B cell (primary cell): ENCODE measurements at regions not wholly inside any gene's neighbourhood (a gene's known extent, or its start where the extent isn't known, plus 50 kb on each side); places are given as distances from the start of the nearest gene placed in this dataset.

ENCODE experiments used
- ATAC-seq: fragments of 200-7000 bp; cut with Tn5 transposase; one replicate; pipeline ENCODE4 v1.10.0; 2021; ENCODE audit warnings: low read depth, mild to moderate bottlenecking, moderate number of reproducible peaks, moderate library complexity
- CTCF ChIA-PET: fragments of 350-600 bp; sonication (Branson Sonifier 250); formaldehyde crosslinking; loops from one replicate; lab custom pipeline; 2021; ENCODE audit warnings: antibody characterized with exemption, inconsistent platforms; lab: Charles Lee
- POLR2A ChIA-PET: fragments of 350-600 bp; sonication (Branson Sonifier 250); formaldehyde crosslinking; loops from one replicate; lab custom pipeline; 2021; ENCODE audit warnings: antibody characterized with exemption; lab: Charles Lee
- DNase-seq: peaks from one replicate; pipeline ENCODE4 v3.0.0; 2013
- H2AFZ ChIP-seq: 2 replicates; pipeline ENCODE4 v1.6.1; 2012; ENCODE audit warnings: mild to moderate bottlenecking, low read depth, low read length; ENCODE audit not compliant: insufficient read depth, poor library complexity, severe bottlenecking
- H3K27ac ChIP-seq, 2 donors: 1 replicate in 1 of 2; 2 replicates in 1 of 2; pipeline ENCODE4 v1.5.1; 2012 to 2013; ENCODE audit warnings: low read length in 2 of 2, mild to moderate bottlenecking in 2 of 2, moderate library complexity in 1 of 2
- H3K27me3 ChIP-seq, 4 experiments: fragments of 200-600 bp in 1 of 4; sonication (generic) in 1 of 4; replicated peaks in 1 of 4; 1 replicate in 2 of 4; 2 replicates in 2 of 4; pipeline versions ENCODE4 v1.6.1 to v1.7.0; 2013 to 2016; ENCODE audit warnings: low read length in 3 of 4, mild to moderate bottlenecking in 2 of 4, mixed read lengths in 1 of 4, moderate library complexity in 1 of 4; ENCODE audit not compliant: insufficient read depth in 4 of 4, control insufficient read depth in 3 of 4; ENCODE audit errors: control extremely low read depth in 1 of 4
- H3K36me3 ChIP-seq, 2 experiments: replicated peaks in 1 of 2; 1 replicate in 1 of 2; 2 replicates in 1 of 2; pipeline versions ENCODE4 v1.6.1 to v1.7.1; 2013; ENCODE audit warnings: low read length in 1 of 2; ENCODE audit not compliant: insufficient read depth in 2 of 2, control insufficient read depth in 1 of 2; ENCODE audit errors: control extremely low read depth in 1 of 2, extremely low read depth in 1 of 2
- H3K4me1 ChIP-seq, 2 donors: fragments of 200-600 bp in 1 of 2; sonication (generic) in 1 of 2; 1 replicate in 1 of 2; 2 replicates in 1 of 2; pipeline versions ENCODE4 v1.5.1 to v1.6.1; 2013 to 2017; ENCODE audit warnings: low read length in 2 of 2; ENCODE audit not compliant: control insufficient read depth in 2 of 2, insufficient read depth in 2 of 2
- H3K4me2 ChIP-seq: replicated peaks from 2 replicates; pipeline ENCODE3; 2012; ENCODE audit warnings: mild to moderate bottlenecking, low read depth, low read length; ENCODE audit not compliant: poor library complexity, severe bottlenecking
- H3K4me3 ChIP-seq, 5 experiments: fragments of 200-600 bp in 1 of 5; sonication (generic) in 1 of 5; 1 replicate in 3 of 5; 2 replicates in 2 of 5; pipeline versions ENCODE4 v1.5.1 to v1.7.0; 2011 to 2016; ENCODE audit warnings: low read length in 4 of 5, mild to moderate bottlenecking in 4 of 5, low read depth in 2 of 5, control low read depth in 1 of 5, moderate library complexity in 1 of 5; ENCODE audit not compliant: insufficient read depth in 1 of 5; ENCODE audit errors: control extremely low read depth in 1 of 5, extremely low read depth in 1 of 5
- H3K79me2 ChIP-seq: fragments of 200-600 bp; sonication (generic); one replicate; pipeline ENCODE4 v1.6.0; 2016; ENCODE audit warnings: low read length; ENCODE audit not compliant: control insufficient read depth, insufficient read depth
- H3K9ac ChIP-seq: fragments of 200-600 bp; sonication (generic); 2 replicates; pipeline ENCODE4 v1.6.1; 2017; ENCODE audit warnings: mild to moderate bottlenecking, low read length, moderate library complexity
- H3K9me3 ChIP-seq, 3 donors: one replicate each; pipeline versions ENCODE4 v1.6.1 to v1.7.1; 2013; ENCODE audit warnings: low read length in 2 of 3; ENCODE audit not compliant: control insufficient read depth in 2 of 3, insufficient read depth in 1 of 3; ENCODE audit errors: control extremely low read depth in 1 of 3
- H4K20me1 ChIP-seq: 2 replicates; pipeline ENCODE4 v1.6.0; 2012; ENCODE audit warnings: mild to moderate bottlenecking, low read length; ENCODE audit not compliant: insufficient read depth, control insufficient read depth, poor library complexity, severe bottlenecking
- H3K27ac Mint-ChIP-seq: one replicate; pipeline ENCODE4 v1.8.0; 2021; ENCODE audit warnings: mixed read lengths
- H3K27me3 Mint-ChIP-seq: one replicate; pipeline ENCODE4 v1.8.0; 2021; ENCODE audit warnings: mixed read lengths
- H3K4me1 Mint-ChIP-seq: one replicate; pipeline ENCODE4 v1.8.0; 2021; ENCODE audit warnings: mixed read lengths
- H3K4me3 Mint-ChIP-seq: one replicate; pipeline ENCODE4 v1.8.0; 2021; ENCODE audit warnings: mixed read lengths
- H3K9me3 Mint-ChIP-seq: one replicate; pipeline ENCODE4 v1.8.0; 2022; ENCODE audit warnings: mixed read lengths; ENCODE audit not compliant: insufficient read depth
- CTCF ChIP-seq: fragments of 200-600 bp; IDR thresholded peaks from one replicate; pipeline ENCODE4 v1.8.0; 2022; ENCODE audit warnings: antibody characterized with exemption, mild to moderate bottlenecking
- EZH2 ChIP-seq: IDR thresholded peaks from 2 replicates; pipeline ENCODE4 v1.6.1; 2012; ENCODE audit warnings: borderline replicate concordance, low read depth, mild to moderate bottlenecking, moderate library complexity, low read length; ENCODE audit not compliant: insufficient read depth, poor library complexity, severe bottlenecking
- WGBS: methylation state at CpG from one replicate; pipeline ENCODE4 v1.1.5; 2013; ENCODE audit warnings: missing lambda C conversion rate; ENCODE audit not compliant: insufficient coverage; 5-methylcytosine and 5-hydroxymethylcytosine counted together
- intact Hi-C: fragments of 100-400 bp; cut with micrococcal nuclease; formaldehyde crosslinking; loops from one replicate; pipeline ENCODE4 v1.10.0; 2022

GRCh38 chr12:104846056-104846767 is 111.9 kb downstream of the SLC41A2 start:
- no peaks in the 10 kb centered on the region for H3K9me3 ChIP-seq

GRCh38 chr12:104844123-104844522 is 114.0 kb downstream of the SLC41A2 start:
- Mint-ChIP-seq H3K4me3 (no peak overlapping the region), H3K27ac (no peak overlapping the region), H3K27me3 (no peaks in the 10 kb centered on the region), H3K4me1 (no peaks in the 10 kb centered on the region), H3K9me3 (no peaks in the 10 kb centered on the region)
- H3K9me3 ChIP-seq = no peaks in the 10 kb centered on the region
- DNase-seq (no peak), ATAC-seq (no peak)
- H3K9ac ChIP-seq = no peak overlapping the region
- no peaks in the 10 kb centered on the region for H3K4me1 ChIP-seq
- H3K27me3 ChIP-seq = no peaks in the 10 kb centered on the region
- H3K4me3 ChIP-seq = no peak overlapping the region
- CTCF ChIA-PET = no interaction called here
- POLR2A ChIA-PET = no interaction called here
- TF ChIP-seq CTCF (no peak), EZH2 (no peak)
- H3K27ac ChIP-seq = no peak overlapping the region
- H4K20me1 ChIP-seq = no peaks in the 10 kb centered on the region
- no peaks in the 10 kb centered on the region for H3K79me2 ChIP-seq
- no peaks in the 10 kb centered on the region for H3K36me3 ChIP-seq
- intact Hi-C loops = no loop called here
- no peak overlapping the region for H2AFZ ChIP-seq
- H3K4me2 ChIP-seq = no peak overlapping the region
- no CpG with 5 or more reads among the region's 1 CpG for WGBS

More at GRCh38 chr12:104846056-104846767, 111.9 kb downstream of the SLC41A2 start:
- H3K27ac Mint-ChIP-seq = no peak overlapping the region
- DNase-seq (no peak), ATAC-seq (no peak)
- H3K9ac ChIP-seq = no peak overlapping the region
- intact Hi-C loops = no loop called here
- H4K20me1 ChIP-seq = no peaks in the 10 kb centered on the region
- H3K27me3 Mint-ChIP-seq = no peaks in the 10 kb centered on the region
- H3K4me2 ChIP-seq = no peak overlapping the region
- CTCF ChIA-PET = no interaction called here
- WGBS = no CpG with 5 or more reads among the region's 2 CpGs
- no peak for TF ChIP-seq EZH2
- H3K27ac ChIP-seq = no peak overlapping the region
- H3K9me3 Mint-ChIP-seq = no peaks in the 10 kb centered on the region
- no peaks in the 10 kb centered on the region for H3K27me3 ChIP-seq
- H3K4me1 Mint-ChIP-seq = no peaks in the 10 kb centered on the region
- no peaks in the 10 kb centered on the region for H3K79me2 ChIP-seq
- no peaks in the 10 kb centered on the region for H3K4me1 ChIP-seq
- H3K4me3 Mint-ChIP-seq = no peak overlapping the region
- no peaks in the 10 kb centered on the region for H3K36me3 ChIP-seq
- no peak overlapping the region for H3K4me3 ChIP-seq
- POLR2A ChIA-PET = no interaction called here
- no peak overlapping the region for H2AFZ ChIP-seq
